Fibroblast of pulmonary artery (primary cell): ENCODE measurements at regions not wholly inside any gene's neighbourhood (a gene's known extent, or its start where the extent isn't known, plus 50 kb on each side); places are given as distances from the start of the nearest gene placed in this dataset.
A peak's percentile ranks its signal among the peaks of the same experiment; 100 is the strongest.
"Not testable (repeated sequence)": the region's sequence is repeated elsewhere in the genome, so short reads cannot be mapped to it uniquely, and the experiment has no call there.

Source experiments
- DNase-seq: peaks from one replicate; pipeline ENCODE4 v3.0.0-alpha.2; 2010; ENCODE audit warnings: low read depth
- H3K4me3 ChIP-seq: replicated peaks from 2 replicates; pipeline ENCODE4 v1.5.1; 2011; ENCODE audit warnings: low read depth, mild to moderate bottlenecking, control low read depth, low read length, moderate library complexity
- TF ChIP-seq, protein P1 (sequence below): IDR thresholded peaks from 2 replicates; pipeline ENCODE4 v1.5.1; 2011; ENCODE audit warnings: mild to moderate bottlenecking, control low read depth, low read length, inconsistent platforms; ENCODE audit errors: missing control alignments

GRCh38 chr7:115618676-115619075 is 411.9 kb downstream of the TFEC start:
- no peak overlapping the region for H3K4me3 ChIP-seq
- peak; percentile 73 for DNase-seq
- TF ChIP-seq, protein P1, sequence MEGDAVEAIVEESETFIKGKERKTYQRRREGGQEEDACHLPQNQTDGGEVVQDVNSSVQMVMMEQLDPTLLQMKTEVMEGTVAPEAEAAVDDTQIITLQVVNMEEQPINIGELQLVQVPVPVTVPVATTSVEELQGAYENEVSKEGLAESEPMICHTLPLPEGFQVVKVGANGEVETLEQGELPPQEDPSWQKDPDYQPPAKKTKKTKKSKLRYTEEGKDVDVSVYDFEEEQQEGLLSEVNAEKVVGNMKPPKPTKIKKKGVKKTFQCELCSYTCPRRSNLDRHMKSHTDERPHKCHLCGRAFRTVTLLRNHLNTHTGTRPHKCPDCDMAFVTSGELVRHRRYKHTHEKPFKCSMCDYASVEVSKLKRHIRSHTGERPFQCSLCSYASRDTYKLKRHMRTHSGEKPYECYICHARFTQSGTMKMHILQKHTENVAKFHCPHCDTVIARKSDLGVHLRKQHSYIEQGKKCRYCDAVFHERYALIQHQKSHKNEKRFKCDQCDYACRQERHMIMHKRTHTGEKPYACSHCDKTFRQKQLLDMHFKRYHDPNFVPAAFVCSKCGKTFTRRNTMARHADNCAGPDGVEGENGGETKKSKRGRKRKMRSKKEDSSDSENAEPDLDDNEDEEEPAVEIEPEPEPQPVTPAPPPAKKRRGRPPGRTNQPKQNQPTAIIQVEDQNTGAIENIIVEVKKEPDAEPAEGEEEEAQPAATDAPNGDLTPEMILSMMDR, result no peak

- TF ChIP-seq, protein P1, result no peak
- no peak overlapping the region for H3K4me3 ChIP-seq
- DNase-seq, result no peak
These were observed 416.7 kb downstream of the TFEC start for GRCh38 chr7:115613836-115614235.

- TF ChIP-seq, protein P1, result no peak
- no peak overlapping the region for H3K4me3 ChIP-seq
- no peak for DNase-seq
These were observed 427.1 kb downstream of the TFEC start for GRCh38 chr7:115603416-115603815.

DNA sequence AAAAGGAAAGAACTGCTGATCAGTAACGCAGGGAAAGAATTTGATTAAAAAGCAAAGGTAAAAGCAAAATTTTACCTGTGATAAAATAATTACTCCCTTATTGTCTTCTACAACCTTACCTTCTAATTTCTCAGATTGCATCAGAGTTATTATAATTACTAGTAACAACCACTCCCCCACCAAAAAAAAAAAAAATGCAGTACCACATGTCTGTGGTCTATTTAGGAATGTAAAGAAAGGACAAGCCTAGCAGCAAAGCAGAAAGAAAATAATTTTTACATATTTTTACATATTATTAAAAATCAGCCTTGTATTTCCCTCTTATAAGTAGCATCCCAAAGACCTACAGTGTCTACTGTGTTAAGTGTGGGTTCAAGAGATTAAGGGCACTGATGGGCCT is 430.4 kb downstream of the TFEC start:
- DNase-seq, result no peak
- TF ChIP-seq, protein P1, result no peak

DNA sequence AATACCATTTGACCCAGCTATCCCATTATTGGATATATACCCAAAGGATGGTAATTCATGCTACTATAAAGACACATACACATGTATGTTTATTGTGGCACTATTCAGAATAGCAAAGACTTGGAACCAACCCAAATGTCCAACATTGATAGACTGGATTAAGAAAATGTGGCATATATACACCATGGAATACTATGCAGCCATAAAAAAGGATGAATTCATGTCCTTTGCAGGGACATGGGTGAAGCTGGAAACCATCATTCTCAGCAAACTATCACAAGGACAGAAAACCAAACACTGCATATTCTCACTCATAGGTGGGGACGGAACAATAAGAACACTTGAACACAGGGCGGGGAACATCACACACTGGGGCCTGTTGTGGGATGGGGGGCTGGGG is 431.4 kb downstream of the TFEC start:
- DNase-seq, H3K4me3 ChIP-seq: not testable (repeated sequence)

More for the DNA sequence above, 430.4 kb downstream of the TFEC start:
- H3K4me3 ChIP-seq, result no peak overlapping the region

DNA sequence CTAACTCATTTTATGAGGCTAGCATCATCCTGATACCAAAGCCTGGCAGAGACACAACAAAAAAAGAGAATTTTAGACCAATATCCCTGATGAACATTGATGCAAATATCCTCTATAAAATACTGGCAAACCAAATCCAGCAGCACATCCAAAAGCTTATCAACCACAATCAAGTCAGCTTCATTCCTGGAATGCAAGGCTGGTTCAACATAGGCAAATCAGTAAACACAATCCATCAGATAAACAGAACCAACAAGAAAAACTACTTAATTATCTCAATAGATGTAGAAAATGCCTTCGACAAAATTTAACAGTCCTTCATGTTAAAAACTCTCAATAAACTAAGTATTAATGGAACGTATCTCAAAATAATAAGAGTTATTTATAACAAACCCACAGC is 433.3 kb downstream of the TFEC start:
- H3K4me3 ChIP-seq, DNase-seq: not testable (repeated sequence)

- TF ChIP-seq, protein P1, result no peak
- no peak overlapping the region for H3K4me3 ChIP-seq
- DNase-seq, result peak; percentile 64
These were observed 437.5 kb downstream of the TFEC start for GRCh38 chr7:115593111-115593510.

- no peak for DNase-seq
- H3K4me3 ChIP-seq, result no peak overlapping the region
- TF ChIP-seq, protein P1, result no peak
These were observed 445.4 kb downstream of the TFEC start for GRCh38 chr7:115585015-115585718.
